IPS DF 6.9 (cell line): ENCODE measurements at regions not wholly inside any gene's neighbourhood (a gene's known extent, or its start where the extent isn't known, plus 50 kb on each side); places are given as distances from the start of the nearest gene placed in this dataset.

ENCODE experiments used
- DNase-seq: peaks from one replicate; pipeline ENCODE4 v3.0.0-alpha.2; 2013; ENCODE audit warnings: low read depth, low spot score
- H3K27ac ChIP-seq: one replicate; pipeline ENCODE4 v1.5.1; 2013; ENCODE audit warnings: low read length, control low read depth
- H3K27me3 ChIP-seq: 2 replicates; pipeline ENCODE4 v1.6.1; 2013; ENCODE audit warnings: mild to moderate bottlenecking, low read length; ENCODE audit not compliant: control insufficient read depth, insufficient read depth
- H3K36me3 ChIP-seq: 2 replicates; pipeline ENCODE4 v1.6.1; 2013; ENCODE audit warnings: low read length; ENCODE audit not compliant: control insufficient read depth, insufficient read depth
- H3K4me1 ChIP-seq: 2 replicates; pipeline ENCODE4 v1.6.1; 2013; ENCODE audit warnings: low read length; ENCODE audit not compliant: control insufficient read depth, insufficient read depth
- H3K4me3 ChIP-seq: 2 replicates; pipeline ENCODE4 v1.5.1; 2013; ENCODE audit warnings: mild to moderate bottlenecking, low read length
- H3K9me3 ChIP-seq: 2 replicates; pipeline ENCODE4 v1.6.1; 2013; ENCODE audit warnings: low read length, inconsistent platforms; ENCODE audit not compliant: control insufficient read depth, insufficient read depth
- WGBS: extraction: QIAGEN DNeasy Blood & Tissue Kit; methylation state at CpG from one replicate; pipeline ENCODE4 v1.1.7; 2013; ENCODE audit warnings: mixed read lengths, missing lambda C conversion rate; ENCODE audit not compliant: insufficient read length, insufficient coverage; 5-methylcytosine and 5-hydroxymethylcytosine counted together

- no peak for DNase-seq
- no peaks in the 10 kb centered on the region for H3K36me3 ChIP-seq
- no peaks in the 10 kb centered on the region for H3K9me3 ChIP-seq
- no peaks in the 10 kb centered on the region for H3K27me3 ChIP-seq
- H3K27ac ChIP-seq: no peak overlapping the region
- H3K4me3 ChIP-seq: no peak overlapping the region
- H3K4me1 ChIP-seq: no peaks in the 10 kb centered on the region
These were observed 646.2 kb downstream of the ADGRL2 start for GRCh38 chr1:82446955-82447354.

- Histone ChIP-seq H3K9me3 (no peaks in the 10 kb centered on the region), H3K27me3 (no peaks in the 10 kb centered on the region), H3K4me1 (no peaks in the 10 kb centered on the region), H3K4me3 (no peak overlapping the region), H3K27ac (no peak overlapping the region), H3K36me3 (no peaks in the 10 kb centered on the region)
- WGBS: no CpG with 5 or more reads among the region's 2 CpGs
- DNase-seq: no peak
These were observed 645.5 kb downstream of the ADGRL2 start for GRCh38 chr1:82446236-82446635.

- H3K27me3 ChIP-seq: no peaks in the 10 kb centered on the region
- no peak for DNase-seq
- H3K36me3 ChIP-seq: no peaks in the 10 kb centered on the region
- no peak overlapping the region for H3K27ac ChIP-seq
- WGBS: no CpG with 5 or more reads among the region's 3 CpGs
- H3K4me1 ChIP-seq: no peaks in the 10 kb centered on the region
- no peak overlapping the region for H3K4me3 ChIP-seq
- no peaks in the 10 kb centered on the region for H3K9me3 ChIP-seq
These were observed 645.1 kb downstream of the ADGRL2 start for GRCh38 chr1:82445827-82446226.

GRCh38 chr1:82445132-82445531 is 644.4 kb downstream of the ADGRL2 start:
- H3K27me3 ChIP-seq: no peaks in the 10 kb centered on the region
- H3K36me3 ChIP-seq: no peaks in the 10 kb centered on the region
- DNase-seq: no peak
- no peak overlapping the region for H3K4me3 ChIP-seq
- no peaks in the 10 kb centered on the region for H3K4me1 ChIP-seq
- WGBS: 100% methylated on average over 1 of the region's 3 CpGs
- H3K27ac ChIP-seq: no peak overlapping the region
- H3K9me3 ChIP-seq: no peaks in the 10 kb centered on the region

GRCh38 chr1:82441402-82441801 is 640.7 kb downstream of the ADGRL2 start:
- Histone ChIP-seq H3K4me1 (no peaks in the 10 kb centered on the region), H3K9me3 (no peaks in the 10 kb centered on the region), H3K27me3 (no peaks in the 10 kb centered on the region), H3K36me3 (no peaks in the 10 kb centered on the region), H3K27ac (no peak overlapping the region), H3K4me3 (no peak overlapping the region)
- DNase-seq: no peak
- no CpG with 5 or more reads among the region's 4 CpGs for WGBS

- H3K4me3 ChIP-seq: no peak overlapping the region
- no peaks in the 10 kb centered on the region for H3K9me3 ChIP-seq
- no peak for DNase-seq
- H3K27me3 ChIP-seq: no peaks in the 10 kb centered on the region
- H3K36me3 ChIP-seq: no peaks in the 10 kb centered on the region
- no peaks in the 10 kb centered on the region for H3K4me1 ChIP-seq
- no peak overlapping the region for H3K27ac ChIP-seq
These were observed 622.6 kb downstream of the ADGRL2 start for GRCh38 chr1:82423174-82423815.

- no peaks in the 10 kb centered on the region for H3K27me3 ChIP-seq
- no peaks in the 10 kb centered on the region for H3K36me3 ChIP-seq
- no peaks in the 10 kb centered on the region for H3K9me3 ChIP-seq
- no peaks in the 10 kb centered on the region for H3K4me1 ChIP-seq
- H3K4me3 ChIP-seq: no peak overlapping the region
- H3K27ac ChIP-seq: no peak overlapping the region
- no peak for DNase-seq
- WGBS: no CpG with 5 or more reads among the region's 2 CpGs
These were observed 621.0 kb downstream of the ADGRL2 start for GRCh38 chr1:82421782-82422181.

- no peak overlapping the region for H3K4me3 ChIP-seq
- no peak for DNase-seq
- H3K27me3 ChIP-seq: no peaks in the 10 kb centered on the region
- no peaks in the 10 kb centered on the region for H3K9me3 ChIP-seq
- no peaks in the 10 kb centered on the region for H3K4me1 ChIP-seq
- no peak overlapping the region for H3K27ac ChIP-seq
- no peaks in the 10 kb centered on the region for H3K36me3 ChIP-seq
- WGBS: no CpG with 5 or more reads among the region's 3 CpGs
These were observed 619.9 kb downstream of the ADGRL2 start for GRCh38 chr1:82420584-82420983.

- Histone ChIP-seq H3K9me3 (no peaks in the 10 kb centered on the region), H3K27ac (no peak overlapping the region), H3K36me3 (no peaks in the 10 kb centered on the region), H3K4me3 (no peak overlapping the region), H3K4me1 (no peaks in the 10 kb centered on the region), H3K27me3 (no peaks in the 10 kb centered on the region; the same call in 1 of the 2 replicates)
- DNase-seq: no peak
- WGBS: no CpG with 5 or more reads among the region's 1 CpG
These were observed 610.9 kb downstream of the ADGRL2 start for GRCh38 chr1:82411605-82412004.

- Histone ChIP-seq H3K36me3 (no peaks in the 10 kb centered on the region), H3K27ac (no peak overlapping the region), H3K4me1 (no peaks in the 10 kb centered on the region), H3K9me3 (no peaks in the 10 kb centered on the region), H3K4me3 (no peak overlapping the region), H3K27me3 (no peaks in the 10 kb centered on the region)
- WGBS: no CpG with 5 or more reads among the region's 1 CpG
- no peak for DNase-seq
These were observed 604.6 kb downstream of the ADGRL2 start for GRCh38 chr1:82405333-82405732.

GRCh38 chr1:82401116-82401515 is 600.4 kb downstream of the ADGRL2 start:
- no peak overlapping the region for H3K27ac ChIP-seq
- no peak overlapping the region for H3K4me3 ChIP-seq
- no peaks in the 10 kb centered on the region for H3K4me1 ChIP-seq
- DNase-seq: no peak
- no peaks in the 10 kb centered on the region for H3K9me3 ChIP-seq
- no peaks in the 10 kb centered on the region for H3K27me3 ChIP-seq
- H3K36me3 ChIP-seq: no peaks in the 10 kb centered on the region
- no CpG with 5 or more reads among the region's 1 CpG for WGBS
